ENCODE measurements at regions not wholly inside any gene's neighbourhood (a gene's known extent, or its start where the extent isn't known, plus 50 kb on each side); places are given as distances from the start of the nearest gene placed in this dataset.

DNA sequence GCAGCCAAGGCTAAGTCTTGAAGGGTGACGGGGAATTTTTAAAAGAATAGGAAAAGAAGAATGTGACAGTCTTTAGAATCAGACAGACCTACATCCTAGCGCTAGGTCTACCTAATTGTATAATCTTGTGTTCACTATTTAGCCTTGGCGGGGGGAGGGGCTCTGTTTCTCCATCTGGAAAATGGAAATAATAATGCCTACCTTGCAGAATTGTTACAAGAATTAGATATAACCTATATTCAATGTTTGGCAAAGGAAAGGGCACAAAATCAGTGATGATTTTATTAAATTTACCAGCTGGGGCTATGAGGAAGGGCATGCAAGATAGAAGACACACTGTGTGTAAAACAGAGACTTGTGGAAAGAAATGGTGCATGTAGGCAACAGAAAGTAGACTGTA is 154.8 kb downstream of the ZBTB18 start:
- no peak for FAIRE-seq
- Histone ChIP-seq H4K20me1 (ENCODE audit: control insufficient read depth, insufficient read depth) (no peaks in the 10 kb centered on the region), H2AFZ (ENCODE audit: control insufficient read depth, low read depth, low read length) (no peak overlapping the region), H3K79me2 (ENCODE audit: control insufficient read depth, insufficient read depth, low read length) (no peaks in the 10 kb centered on the region), H3K27me3 (replicated peaks in 1 of 2; ENCODE audit: control insufficient read depth in 2 of 2, insufficient read depth in 2 of 2, low read length in 1 of 2) (peaks cover 1 to 2% of the 10 kb centered on the region in 2 experiments; a peak in 3 of 4 replicates), H3K4me1 (ENCODE audit: control insufficient read depth, insufficient read depth, low read length) (no peaks in the 10 kb centered on the region), H3K36me3 (ENCODE audit: control insufficient read depth in 2 of 2, insufficient read depth in 2 of 2, low read length in 1 of 2) (no peaks in the 10 kb centered on the region), H3K9me3 (replicated peaks; ENCODE audit: control insufficient read depth, insufficient read depth, low read length) (no peaks in the 10 kb centered on the region), H3K27ac (ENCODE audit: control insufficient read depth, insufficient read depth) (no peak overlapping the region), H3K4me2 (ENCODE audit: control insufficient read depth, insufficient read depth) (no peak overlapping the region), H3K4me3 (no peak overlapping the region), H3K9ac (ENCODE audit: control insufficient read depth, insufficient read depth, low read length) (no peak overlapping the region)
- RAD21 ChIA-PET (ENCODE audit: unreplicated experiment) = no interaction called here
- no peak for DNase-seq (ENCODE audit: low read depth, low spot score)
- no peak for TF ChIP-seq NFXL1 (IDR thresholded peaks at IDR 0.05; ENCODE audit: borderline replicate concordance)
- TF ChIP-seq, protein P1, sequence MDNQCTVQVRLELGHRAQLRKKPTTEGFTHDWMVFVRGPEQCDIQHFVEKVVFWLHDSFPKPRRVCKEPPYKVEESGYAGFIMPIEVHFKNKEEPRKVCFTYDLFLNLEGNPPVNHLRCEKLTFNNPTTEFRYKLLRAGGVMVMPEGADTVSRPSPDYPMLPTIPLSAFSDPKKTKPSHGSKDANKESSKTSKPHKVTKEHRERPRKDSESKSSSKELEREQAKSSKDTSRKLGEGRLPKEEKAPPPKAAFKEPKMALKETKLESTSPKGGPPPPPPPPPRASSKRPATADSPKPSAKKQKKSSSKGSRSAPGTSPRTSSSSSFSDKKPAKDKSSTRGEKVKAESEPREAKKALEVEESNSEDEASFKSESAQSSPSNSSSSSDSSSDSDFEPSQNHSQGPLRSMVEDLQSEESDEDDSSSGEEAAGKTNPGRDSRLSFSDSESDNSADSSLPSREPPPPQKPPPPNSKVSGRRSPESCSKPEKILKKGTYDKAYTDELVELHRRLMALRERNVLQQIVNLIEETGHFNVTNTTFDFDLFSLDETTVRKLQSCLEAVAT (IDR thresholded peaks at IDR 0.05) = no peak
- TF ChIP-seq, protein P2, sequence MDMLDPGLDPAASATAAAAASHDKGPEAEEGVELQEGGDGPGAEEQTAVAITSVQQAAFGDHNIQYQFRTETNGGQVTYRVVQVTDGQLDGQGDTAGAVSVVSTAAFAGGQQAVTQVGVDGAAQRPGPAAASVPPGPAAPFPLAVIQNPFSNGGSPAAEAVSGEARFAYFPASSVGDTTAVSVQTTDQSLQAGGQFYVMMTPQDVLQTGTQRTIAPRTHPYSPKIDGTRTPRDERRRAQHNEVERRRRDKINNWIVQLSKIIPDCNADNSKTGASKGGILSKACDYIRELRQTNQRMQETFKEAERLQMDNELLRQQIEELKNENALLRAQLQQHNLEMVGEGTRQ (IDR thresholded peaks at IDR 0.05; ENCODE audit: borderline replicate concordance, low read depth, low read length) = no peak
- TF ChIP-seq SIX5 (IDR thresholded peaks at IDR 0.05; ENCODE audit: low read depth, low read length, severe bottlenecking) = no peak
- no peak for TF ChIP-seq RBBP5 (conservative IDR thresholded peaks at IDR 0.05)
- no peak for TF ChIP-seq BACH1 (IDR thresholded peaks at IDR 0.05; ENCODE audit: borderline replicate concordance)
- TF ChIP-seq, protein P3, sequence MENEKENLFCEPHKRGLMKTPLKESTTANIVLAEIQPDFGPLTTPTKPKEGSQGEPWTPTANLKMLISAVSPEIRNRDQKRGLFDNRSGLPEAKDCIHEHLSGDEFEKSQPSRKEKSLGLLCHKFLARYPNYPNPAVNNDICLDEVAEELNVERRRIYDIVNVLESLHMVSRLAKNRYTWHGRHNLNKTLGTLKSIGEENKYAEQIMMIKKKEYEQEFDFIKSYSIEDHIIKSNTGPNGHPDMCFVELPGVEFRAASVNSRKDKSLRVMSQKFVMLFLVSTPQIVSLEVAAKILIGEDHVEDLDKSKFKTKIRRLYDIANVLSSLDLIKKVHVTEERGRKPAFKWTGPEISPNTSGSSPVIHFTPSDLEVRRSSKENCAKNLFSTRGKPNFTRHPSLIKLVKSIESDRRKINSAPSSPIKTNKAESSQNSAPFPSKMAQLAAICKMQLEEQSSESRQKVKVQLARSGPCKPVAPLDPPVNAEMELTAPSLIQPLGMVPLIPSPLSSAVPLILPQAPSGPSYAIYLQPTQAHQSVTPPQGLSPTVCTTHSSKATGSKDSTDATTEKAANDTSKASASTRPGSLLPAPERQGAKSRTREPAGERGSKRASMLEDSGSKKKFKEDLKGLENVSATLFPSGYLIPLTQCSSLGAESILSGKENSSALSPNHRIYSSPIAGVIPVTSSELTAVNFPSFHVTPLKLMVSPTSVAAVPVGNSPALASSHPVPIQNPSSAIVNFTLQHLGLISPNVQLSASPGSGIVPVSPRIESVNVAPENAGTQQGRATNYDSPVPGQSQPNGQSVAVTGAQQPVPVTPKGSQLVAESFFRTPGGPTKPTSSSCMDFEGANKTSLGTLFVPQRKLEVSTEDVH (IDR thresholded peaks at IDR 0.05; ENCODE audit: low read depth, partially characterized antibody) = no peak
- no peak for TF ChIP-seq TCF7 (IDR thresholded peaks at IDR 0.05; ENCODE audit: borderline replicate concordance)
- TF ChIP-seq, protein P4, sequence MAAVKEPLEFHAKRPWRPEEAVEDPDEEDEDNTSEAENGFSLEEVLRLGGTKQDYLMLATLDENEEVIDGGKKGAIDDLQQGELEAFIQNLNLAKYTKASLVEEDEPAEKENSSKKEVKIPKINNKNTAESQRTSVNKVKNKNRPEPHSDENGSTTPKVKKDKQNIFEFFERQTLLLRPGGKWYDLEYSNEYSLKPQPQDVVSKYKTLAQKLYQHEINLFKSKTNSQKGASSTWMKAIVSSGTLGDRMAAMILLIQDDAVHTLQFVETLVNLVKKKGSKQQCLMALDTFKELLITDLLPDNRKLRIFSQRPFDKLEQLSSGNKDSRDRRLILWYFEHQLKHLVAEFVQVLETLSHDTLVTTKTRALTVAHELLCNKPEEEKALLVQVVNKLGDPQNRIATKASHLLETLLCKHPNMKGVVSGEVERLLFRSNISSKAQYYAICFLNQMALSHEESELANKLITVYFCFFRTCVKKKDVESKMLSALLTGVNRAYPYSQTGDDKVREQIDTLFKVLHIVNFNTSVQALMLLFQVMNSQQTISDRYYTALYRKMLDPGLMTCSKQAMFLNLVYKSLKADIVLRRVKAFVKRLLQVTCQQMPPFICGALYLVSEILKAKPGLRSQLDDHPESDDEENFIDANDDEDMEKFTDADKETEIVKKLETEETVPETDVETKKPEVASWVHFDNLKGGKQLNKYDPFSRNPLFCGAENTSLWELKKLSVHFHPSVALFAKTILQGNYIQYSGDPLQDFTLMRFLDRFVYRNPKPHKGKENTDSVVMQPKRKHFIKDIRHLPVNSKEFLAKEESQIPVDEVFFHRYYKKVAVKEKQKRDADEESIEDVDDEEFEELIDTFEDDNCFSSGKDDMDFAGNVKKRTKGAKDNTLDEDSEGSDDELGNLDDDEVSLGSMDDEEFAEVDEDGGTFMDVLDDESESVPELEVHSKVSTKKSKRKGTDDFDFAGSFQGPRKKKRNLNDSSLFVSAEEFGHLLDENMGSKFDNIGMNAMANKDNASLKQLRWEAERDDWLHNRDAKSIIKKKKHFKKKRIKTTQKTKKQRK (IDR thresholded peaks at IDR 0.05; ENCODE audit: low read depth, low read length) = no peak
- TF ChIP-seq PML (IDR thresholded peaks at IDR 0.05; ENCODE audit: low read length) = no peak
- TF ChIP-seq SUPT20H (IDR thresholded peaks at IDR 0.05; ENCODE audit: borderline replicate concordance, control insufficient read depth, low read depth, low read length) = no peak
- TF ChIP-seq CHD2 (IDR thresholded peaks at IDR 0.05; ENCODE audit: borderline replicate concordance, low read depth, low read length) = no peak
- no peak for TF ChIP-seq CREM (IDR thresholded peaks at IDR 0.05; ENCODE audit: low read depth)
- TF ChIP-seq SREBF2 (IDR thresholded peaks at IDR 0.05; ENCODE audit: low read length) = no peak
- SMC1A ChIA-PET (ENCODE audit: uncharacterized antibody, unreplicated experiment) = interaction anchor here (0.6 kb wide), 1 partner anchor 204 kb away, joined by 3 read pairs; no protein-coding TSS in a partner anchor
- CTCF ChIA-PET = no interaction called here
- intact Hi-C loops (cut with micrococcal nuclease; ENCODE audit: unreplicated experiment) = no loop called here
- WGBS (ENCODE audit: insufficient coverage, insufficient replicate concordance, low lambda C conversion rate, missing lambda C conversion rate) = 30% methylated on average over 3 of the region's 3 CpGs
- BruUV-seq (replicated peaks) = no TSS peak
- in situ Hi-C loops (cut with MboI) = no loop called here
- ATAC-seq = no peak
- POLR2A ChIA-PET = no interaction called here
